Type B pancreatic cell (in vitro differentiated cells): ENCODE measurements at regions not wholly inside any gene's neighbourhood (a gene's known extent, or its start where the extent isn't known, plus 50 kb on each side); places are given as distances from the start of the nearest gene placed in this dataset.

ENCODE experiments used
- DNase-seq: peaks from one replicate; pipeline ENCODE4 v3.0.0; 2021; ENCODE audit warnings: mixed read lengths; ENCODE audit not compliant: unreplicated experiment; ENCODE audit errors: extremely low spot score
- H3K27ac Mint-ChIP-seq: 2 replicates; pipeline ENCODE4 v1.8.0; 2021; ENCODE audit warnings: mild to moderate bottlenecking, mixed read lengths
- H3K27me3 Mint-ChIP-seq: 2 replicates; pipeline ENCODE4 v1.8.0; 2021; ENCODE audit warnings: mixed read lengths
- H3K36me3 Mint-ChIP-seq: 2 replicates; pipeline ENCODE4 v1.8.0; 2021; ENCODE audit warnings: mixed read lengths
- H3K4me1 Mint-ChIP-seq: one replicate; pipeline ENCODE4 v1.8.0; 2021; ENCODE audit warnings: mixed read lengths; ENCODE audit not compliant: unreplicated experiment
- H3K4me3 Mint-ChIP-seq: 2 replicates; pipeline ENCODE4 v1.8.0; 2021; ENCODE audit warnings: mild to moderate bottlenecking, mixed read lengths
- H3K9me3 Mint-ChIP-seq: 2 replicates; pipeline ENCODE4 v1.8.0; 2021; ENCODE audit warnings: mixed read lengths
- TF ChIP-seq, protein P1 (sequence below): fragments of 200-600 bp; sonication (generic); conservative IDR thresholded peaks from 2 replicates; pipeline ENCODE4 v1.5.0; 2021; ENCODE audit warnings: antibody characterized with exemption, mild to moderate bottlenecking

DNA sequence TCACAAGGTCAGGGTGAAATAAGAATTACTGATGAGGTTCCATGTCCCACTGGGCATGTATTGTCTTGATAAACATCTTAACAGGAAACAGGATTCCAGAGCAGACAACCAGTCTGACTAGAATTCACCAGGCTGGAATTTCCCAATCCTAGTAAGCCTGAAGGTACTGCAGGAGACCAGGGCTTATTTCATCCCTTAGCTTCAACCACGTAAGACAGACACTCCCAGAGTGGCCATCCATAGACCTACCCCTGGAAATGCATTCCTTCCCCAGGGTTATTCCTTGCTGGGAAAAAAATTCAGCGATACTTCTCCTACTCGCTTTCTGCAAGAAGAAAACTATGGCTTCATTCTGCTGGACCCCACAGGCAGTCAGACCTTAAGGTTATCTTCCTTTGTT, 785.4 kb downstream of the NR2F1-AS1 start:
- DNase-seq = no peak
- H3K27ac Mint-ChIP-seq = no peak overlapping the region
- no peaks in the 10 kb centered on the region for H3K36me3 Mint-ChIP-seq
- H3K4me1 Mint-ChIP-seq = peaks cover 5% of the 10 kb centered on the region
- H3K27me3 Mint-ChIP-seq = peaks cover 15% of the 10 kb centered on the region
- H3K9me3 Mint-ChIP-seq = peaks cover 18% of the 10 kb centered on the region
- TF ChIP-seq, protein P1, sequence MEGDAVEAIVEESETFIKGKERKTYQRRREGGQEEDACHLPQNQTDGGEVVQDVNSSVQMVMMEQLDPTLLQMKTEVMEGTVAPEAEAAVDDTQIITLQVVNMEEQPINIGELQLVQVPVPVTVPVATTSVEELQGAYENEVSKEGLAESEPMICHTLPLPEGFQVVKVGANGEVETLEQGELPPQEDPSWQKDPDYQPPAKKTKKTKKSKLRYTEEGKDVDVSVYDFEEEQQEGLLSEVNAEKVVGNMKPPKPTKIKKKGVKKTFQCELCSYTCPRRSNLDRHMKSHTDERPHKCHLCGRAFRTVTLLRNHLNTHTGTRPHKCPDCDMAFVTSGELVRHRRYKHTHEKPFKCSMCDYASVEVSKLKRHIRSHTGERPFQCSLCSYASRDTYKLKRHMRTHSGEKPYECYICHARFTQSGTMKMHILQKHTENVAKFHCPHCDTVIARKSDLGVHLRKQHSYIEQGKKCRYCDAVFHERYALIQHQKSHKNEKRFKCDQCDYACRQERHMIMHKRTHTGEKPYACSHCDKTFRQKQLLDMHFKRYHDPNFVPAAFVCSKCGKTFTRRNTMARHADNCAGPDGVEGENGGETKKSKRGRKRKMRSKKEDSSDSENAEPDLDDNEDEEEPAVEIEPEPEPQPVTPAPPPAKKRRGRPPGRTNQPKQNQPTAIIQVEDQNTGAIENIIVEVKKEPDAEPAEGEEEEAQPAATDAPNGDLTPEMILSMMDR = no peak
- no peak overlapping the region for H3K4me3 Mint-ChIP-seq

DNA sequence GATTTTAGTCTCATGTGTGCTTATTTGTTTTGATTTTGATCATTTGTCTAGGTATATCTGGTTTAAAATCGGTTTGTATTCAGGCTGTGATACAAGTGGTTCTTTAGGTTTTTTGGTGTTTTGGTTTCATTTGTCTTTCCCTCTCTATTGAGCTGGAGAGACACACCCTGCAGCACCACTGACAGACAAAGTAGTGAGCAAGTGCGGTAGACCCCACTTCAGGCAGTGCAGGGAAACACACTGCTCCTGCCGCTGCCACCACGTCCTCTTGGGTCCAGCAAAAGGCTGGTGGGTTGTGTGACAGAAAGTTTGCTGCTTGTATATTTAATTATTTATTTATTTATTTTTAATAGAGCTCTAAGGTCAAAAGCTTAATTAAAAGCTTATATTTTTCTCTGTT, 801.0 kb downstream of the NR2F1-AS1 start:
- H3K9me3 Mint-ChIP-seq = peaks cover 3% of the 10 kb centered on the region
- TF ChIP-seq, protein P1 = no peak
- no peak overlapping the region for H3K4me3 Mint-ChIP-seq
- H3K27me3 Mint-ChIP-seq = no peaks in the 10 kb centered on the region
- DNase-seq = no peak
- no peaks in the 10 kb centered on the region for H3K36me3 Mint-ChIP-seq
- H3K27ac Mint-ChIP-seq = no peak overlapping the region
- H3K4me1 Mint-ChIP-seq = peaks cover 14% of the 10 kb centered on the region

GRCh38 chr5:92779536-92779935, 801.5 kb downstream of the NR2F1-AS1 start:
- Mint-ChIP-seq H3K4me3 (no peak overlapping the region), H3K27ac (no peak overlapping the region), H3K36me3 (no peaks in the 10 kb centered on the region), H3K27me3 (no peaks in the 10 kb centered on the region), H3K9me3 (peaks cover under 1% of the 10 kb centered on the region), H3K4me1 (peaks cover 14% of the 10 kb centered on the region)
- TF ChIP-seq, protein P1 = no peak
- DNase-seq = no peak

DNA sequence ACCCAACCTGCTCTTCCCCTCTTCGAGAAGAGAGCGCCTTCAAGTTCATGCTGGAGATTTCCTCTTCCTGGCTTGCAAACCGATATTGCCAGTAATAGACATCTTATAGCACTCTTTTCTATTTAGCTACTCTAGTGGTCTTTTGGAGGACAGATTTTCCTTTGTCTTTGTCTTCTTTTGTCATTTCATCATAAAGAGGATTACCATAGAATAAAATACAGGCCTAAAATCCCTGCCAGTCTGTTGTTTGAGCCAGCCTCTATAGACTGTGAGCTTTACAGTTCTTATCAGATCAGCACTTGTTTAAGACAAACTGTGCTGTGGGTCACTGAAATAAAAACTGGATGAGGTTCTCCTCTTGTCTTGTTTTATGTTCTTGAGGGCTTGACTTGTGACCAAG, 802.8 kb downstream of the NR2F1-AS1 start:
- Mint-ChIP-seq H3K4me1 (peaks cover 14% of the 10 kb centered on the region), H3K27me3 (no peaks in the 10 kb centered on the region), H3K9me3 (no peaks in the 10 kb centered on the region), H3K27ac (no peak overlapping the region), H3K4me3 (no peak overlapping the region), H3K36me3 (no peaks in the 10 kb centered on the region)
- no peak for DNase-seq
- TF ChIP-seq, protein P1 = no peak

GRCh38 chr5:92777421-92777820, 803.6 kb downstream of the NR2F1-AS1 start:
- no peaks in the 10 kb centered on the region for H3K36me3 Mint-ChIP-seq
- H3K4me1 Mint-ChIP-seq = peaks cover 14% of the 10 kb centered on the region
- no peak overlapping the region for H3K27ac Mint-ChIP-seq
- no peaks in the 10 kb centered on the region for H3K9me3 Mint-ChIP-seq
- TF ChIP-seq, protein P1 = no peak
- no peak overlapping the region for H3K4me3 Mint-ChIP-seq
- DNase-seq = no peak
- H3K27me3 Mint-ChIP-seq = no peaks in the 10 kb centered on the region
